Mononuclear cell (primary cell): ENCODE measurements at regions not wholly inside any gene's neighbourhood (a gene's known extent, or its start where the extent isn't known, plus 50 kb on each side); places are given as distances from the start of the nearest gene placed in this dataset.
"Not testable (repeated sequence)": the region's sequence is repeated elsewhere in the genome, so short reads cannot be mapped to it uniquely, and the experiment has no call there.

Experiments used
- H3K27me3 ChIP-seq: 2 replicates; pipeline ENCODE4 v1.6.0; 2011; ENCODE audit warnings: low read length, control low read depth; ENCODE audit not compliant: insufficient read depth
- H3K4me1 ChIP-seq: 2 replicates; pipeline ENCODE4 v1.5.1; 2011; ENCODE audit warnings: mild to moderate bottlenecking, low read length, control low read depth; ENCODE audit not compliant: insufficient read depth
- H3K4me3 ChIP-seq: 2 replicates; pipeline ENCODE4 v1.5.1; 2011; ENCODE audit warnings: mild to moderate bottlenecking, low read length, moderate library complexity
- H3K9me3 ChIP-seq: 2 replicates; pipeline ENCODE4 v1.5.1; 2011; ENCODE audit warnings: low read depth, mild to moderate bottlenecking, control low read depth, low read length

GRCh38 chr16:18118684-18119083 lies 217.9 kb downstream of the NPIPA8 start:
- H3K4me3 ChIP-seq, H3K27me3 ChIP-seq, H3K9me3 ChIP-seq, H3K4me1 ChIP-seq: not testable (repeated sequence)

- not testable (repeated sequence) for H3K4me3 ChIP-seq, H3K4me1 ChIP-seq, H3K9me3 ChIP-seq, H3K27me3 ChIP-seq
Measured at GRCh38 chr16:18118071-18118470, 218.5 kb downstream of the NPIPA8 start.

GRCh38 chr16:18104412-18104811 lies 232.1 kb downstream of the NPIPA8 start:
- H3K9me3 ChIP-seq, H3K4me1 ChIP-seq, H3K27me3 ChIP-seq, H3K4me3 ChIP-seq: not testable (repeated sequence)

GRCh38 chr16:18101077-18101476 lies 235.5 kb downstream of the NPIPA8 start:
- not testable (repeated sequence) for H3K4me3 ChIP-seq, H3K9me3 ChIP-seq, H3K27me3 ChIP-seq, H3K4me1 ChIP-seq

GRCh38 chr16:18092605-18093004 lies 243.9 kb downstream of the NPIPA8 start:
- H3K4me3 ChIP-seq, H3K4me1 ChIP-seq, H3K27me3 ChIP-seq, H3K9me3 ChIP-seq: not testable (repeated sequence)

GRCh38 chr16:18080658-18081363 lies 255.7 kb downstream of the NPIPA8 start:
- H3K4me3 ChIP-seq, H3K9me3 ChIP-seq, H3K27me3 ChIP-seq, H3K4me1 ChIP-seq: not testable (repeated sequence)

- H3K9me3 ChIP-seq, H3K4me1 ChIP-seq, H3K27me3 ChIP-seq, H3K4me3 ChIP-seq: not testable (repeated sequence)
Measured at GRCh38 chr16:18077910-18078309, 258.6 kb downstream of the NPIPA8 start.

- H3K27me3 ChIP-seq = no peaks in the 10 kb centered on the region
- no peaks in the 10 kb centered on the region for H3K4me1 ChIP-seq
- no peak overlapping the region for H3K4me3 ChIP-seq
- H3K9me3 ChIP-seq = no peaks in the 10 kb centered on the region
Measured at GRCh38 chr16:18072161-18072560, 264.4 kb downstream of the NPIPA8 start.

- Histone ChIP-seq H3K4me3 (no peak overlapping the region), H3K4me1 (no peaks in the 10 kb centered on the region), H3K27me3 (no peaks in the 10 kb centered on the region), H3K9me3 (no peaks in the 10 kb centered on the region)
Measured at GRCh38 chr16:18069683-18070082, 266.9 kb downstream of the NPIPA8 start.

GRCh38 chr16:18068477-18068876 lies 268.1 kb downstream of the NPIPA8 start:
- H3K4me3 ChIP-seq = no peak overlapping the region
- H3K27me3 ChIP-seq = peaks cover 2% of the 10 kb centered on the region

GRCh38 chr16:18062713-18063112 lies 273.8 kb downstream of the NPIPA8 start:
- Histone ChIP-seq H3K27me3 (peaks cover 3% of the 10 kb centered on the region), H3K4me1 (no peaks in the 10 kb centered on the region), H3K9me3 (no peaks in the 10 kb centered on the region)

More at GRCh38 chr16:18068477-18068876, 268.1 kb downstream of the NPIPA8 start:
- H3K9me3 ChIP-seq = no peaks in the 10 kb centered on the region
- H3K4me1 ChIP-seq = no peaks in the 10 kb centered on the region

GRCh38 chr16:18060351-18060750 lies 276.2 kb downstream of the NPIPA8 start:
- peaks cover 3% of the 10 kb centered on the region for H3K27me3 ChIP-seq
- H3K4me3 ChIP-seq = no peak overlapping the region
- no peaks in the 10 kb centered on the region for H3K9me3 ChIP-seq
- H3K4me1 ChIP-seq = no peaks in the 10 kb centered on the region

More at GRCh38 chr16:18062713-18063112, 273.8 kb downstream of the NPIPA8 start:
- H3K4me3 ChIP-seq = no peak overlapping the region

GRCh38 chr16:18059577-18059976 lies 277.0 kb downstream of the NPIPA8 start:
- Histone ChIP-seq H3K27me3 (peaks cover 3% of the 10 kb centered on the region), H3K9me3 (no peaks in the 10 kb centered on the region), H3K4me3 (no peak overlapping the region), H3K4me1 (no peaks in the 10 kb centered on the region)

- H3K4me3 ChIP-seq = no peak overlapping the region
- H3K4me1 ChIP-seq = no peaks in the 10 kb centered on the region
- H3K9me3 ChIP-seq = no peaks in the 10 kb centered on the region
- peaks cover 3% of the 10 kb centered on the region for H3K27me3 ChIP-seq
Measured at GRCh38 chr16:18059089-18059488, 277.4 kb downstream of the NPIPA8 start.

- no peak overlapping the region for H3K4me3 ChIP-seq
- H3K27me3 ChIP-seq = no peaks in the 10 kb centered on the region
- no peaks in the 10 kb centered on the region for H3K4me1 ChIP-seq
- no peaks in the 10 kb centered on the region for H3K9me3 ChIP-seq
Measured at GRCh38 chr16:18055411-18055916, 281.1 kb downstream of the NPIPA8 start.

GRCh38 chr16:18050777-18051176 lies 285.8 kb downstream of the NPIPA8 start:
- no peak overlapping the region for H3K4me3 ChIP-seq
- H3K27me3 ChIP-seq = no peaks in the 10 kb centered on the region
- no peaks in the 10 kb centered on the region for H3K9me3 ChIP-seq
- H3K4me1 ChIP-seq = no peaks in the 10 kb centered on the region
